Breast epithelium (tissue), 4 donors: ENCODE measurements at regions not wholly inside any gene's neighbourhood (a gene's known extent, or its start where the extent isn't known, plus 50 kb on each side); places are given as distances from the start of the nearest gene placed in this dataset.

Experiments
- DNase-seq, 2 donors: peaks; one replicate each; pipeline ENCODE4 v3.0.0-alpha.2; 2019; ENCODE audit warnings: low spot score in 2 of 2
- H3K27ac ChIP-seq, 2 donors: fragments of 200-600 bp; sonication (generic) in 1 of 2; one replicate each; pipeline ENCODE4 v1.5.1; 2016 to 2019; ENCODE audit warnings: mild to moderate bottlenecking in 1 of 2
- H3K27me3 ChIP-seq, 2 donors: fragments of 200-600 bp; sonication (generic) in 1 of 2; one replicate each; pipeline versions ENCODE4 v1.5.1 to v1.6.0; 2017 to 2019; ENCODE audit warnings: control low read depth in 1 of 2, mild to moderate bottlenecking in 1 of 2
- H3K36me3 ChIP-seq: fragments of 200-600 bp; one replicate; pipeline ENCODE4 v1.5.1; 2019
- H3K4me1 ChIP-seq, 2 donors: fragments of 200-600 bp; sonication (generic); one replicate each; pipeline ENCODE4 v1.5.1; 2016 to 2019; ENCODE audit warnings: control low read depth in 1 of 2
- H3K4me3 ChIP-seq, 3 donors: fragments of 200-600 bp; sonication (generic); 1 replicate in 2 of 3; 2 replicates in 1 of 3; pipeline ENCODE4 v1.5.1; 2016 to 2019; ENCODE audit warnings: mild to moderate bottlenecking in 3 of 3, moderate library complexity in 2 of 3
- H3K9me3 ChIP-seq, 2 donors: fragments of 200-600 bp; sonication (generic) in 1 of 2; one replicate each; pipeline ENCODE4 v1.5.1; 2016 to 2019; ENCODE audit warnings: control low read depth in 1 of 2
- CTCF ChIP-seq, 3 donors: fragments of 450-650 bp; IDR thresholded peaks; one replicate each; pipeline ENCODE4 v1.5.1; 2016 to 2017; ENCODE audit warnings: antibody characterized with exemption in 3 of 3, mild to moderate bottlenecking in 3 of 3, moderate library complexity in 3 of 3
- POLR2A ChIP-seq: fragments of 450-650 bp; IDR thresholded peaks from one replicate; pipeline ENCODE4 v1.6.1; 2016; ENCODE audit warnings: antibody characterized with exemption, mild to moderate bottlenecking, moderate library complexity
- POLR2AphosphoS5 ChIP-seq, 3 donors: sonication (generic); formaldehyde crosslinking; IDR thresholded peaks; one replicate each; pipeline ENCODE4 v1.6.1; 2017; ENCODE audit warnings: antibody characterized with exemption in 3 of 3
- intact Hi-C: fragments of 100-400 bp; cut with DNase I; formaldehyde crosslinking; loops from one replicate; pipeline ENCODE4 v1.15.1; 2023; ENCODE audit warnings: low total_unique reads

GRCh38 chr7:80386686-80387085 lies 125.2 kb downstream of the GNAT3 start:
- Histone ChIP-seq H3K27me3 (no peaks in the 10 kb centered on the region), H3K4me1 (no peaks in the 10 kb centered on the region), H3K36me3 (no peaks in the 10 kb centered on the region), H3K4me3 (no peak overlapping the region), H3K27ac (no peak overlapping the region), H3K9me3 (no peaks in the 10 kb centered on the region)
- TF ChIP-seq POLR2AphosphoS5 (IDR thresholded peaks at IDR 0.05) (no peak), POLR2A (no peak), CTCF (IDR thresholded peaks at IDR 0.05) (no peak)
- no peak for DNase-seq
- intact Hi-C loops = no loop called here

GRCh38 chr7:80385508-80385907 lies 126.4 kb downstream of the GNAT3 start:
- H3K36me3 ChIP-seq = no peaks in the 10 kb centered on the region
- no peak overlapping the region for H3K27ac ChIP-seq
- no peaks in the 10 kb centered on the region for H3K4me1 ChIP-seq
- H3K27me3 ChIP-seq = no peaks in the 10 kb centered on the region
- DNase-seq = no peak
- TF ChIP-seq POLR2A = no peak
- no peak for TF ChIP-seq CTCF (IDR thresholded peaks at IDR 0.05)
- TF ChIP-seq POLR2AphosphoS5 (IDR thresholded peaks at IDR 0.05) = no peak
- no peak overlapping the region for H3K4me3 ChIP-seq
- intact Hi-C loops = no loop called here
- no peaks in the 10 kb centered on the region for H3K9me3 ChIP-seq

- H3K27ac ChIP-seq = no peak overlapping the region
- intact Hi-C loops = no loop called here
- no peak for DNase-seq
- H3K4me3 ChIP-seq = no peak overlapping the region
- no peaks in the 10 kb centered on the region for H3K27me3 ChIP-seq
- H3K4me1 ChIP-seq = no peaks in the 10 kb centered on the region
- TF ChIP-seq POLR2A (no peak), CTCF (IDR thresholded peaks at IDR 0.05) (no peak), POLR2AphosphoS5 (IDR thresholded peaks at IDR 0.05) (no peak)
- H3K9me3 ChIP-seq = peaks cover 0 to 6% of the 10 kb centered on the region in 2 donors
- H3K36me3 ChIP-seq = no peaks in the 10 kb centered on the region
Measured at GRCh38 chr7:80380957-80381356, 130.9 kb downstream of the GNAT3 start.

GRCh38 chr7:80379034-80379982 lies 132.6 kb downstream of the GNAT3 start:
- DNase-seq = no peak
- H3K36me3 ChIP-seq = no peaks in the 10 kb centered on the region
- no peak overlapping the region for H3K4me3 ChIP-seq
- H3K9me3 ChIP-seq = peaks cover 0 to 6% of the 10 kb centered on the region in 2 donors
- TF ChIP-seq POLR2AphosphoS5 (IDR thresholded peaks at IDR 0.05) = no peak
- no peaks in the 10 kb centered on the region for H3K4me1 ChIP-seq
- H3K27me3 ChIP-seq = no peaks in the 10 kb centered on the region
- intact Hi-C loops = loop anchor here (5.0 kb wide), 1 partner anchor 1338 kb away; no protein-coding TSS in a partner anchor
- H3K27ac ChIP-seq = no peak overlapping the region

- no peak for DNase-seq
- Histone ChIP-seq H3K9me3 (peaks cover 0 to 6% of the 10 kb centered on the region in 2 donors), H3K27ac (no peak overlapping the region), H3K4me1 (no peaks in the 10 kb centered on the region), H3K36me3 (no peaks in the 10 kb centered on the region), H3K4me3 (no peak overlapping the region), H3K27me3 (no peaks in the 10 kb centered on the region)
- no peak for TF ChIP-seq CTCF (IDR thresholded peaks at IDR 0.05)
- intact Hi-C loops = no loop called here
Measured at GRCh38 chr7:80374321-80374720, 137.5 kb downstream of the GNAT3 start.
